A549 (cell line): ENCODE measurements at regions not wholly inside any gene's neighbourhood (a gene's known extent, or its start where the extent isn't known, plus 50 kb on each side); places are given as distances from the start of the nearest gene placed in this dataset.

Experiments
- ATAC-seq, 2 experiments: fragments of 200-7000 bp in 1 of 2; fragments of >200 bp in 1 of 2; cut with Nextera tagmentation in 1 of 2; cut with Tn5 transposase in 1 of 2; 3 replicates each; pipeline versions ENCODE4 v1.8.0 to v1.9.1; 2018 to 2020; ENCODE audit warnings: mild to moderate bottlenecking in 1 of 2, moderate library complexity in 1 of 2
- CTCF ChIA-PET: fragments of 300-600 bp; sonication (Branson Sonifier 250); formaldehyde crosslinking; extraction: SDS; loops from one replicate; lab custom pipeline; 2021; ENCODE audit warnings: antibody characterized with exemption, inconsistent platforms; lab: Yijun Ruan, JAX
- POLR2A ChIA-PET: fragments of 350-600 bp; formaldehyde crosslinking; extraction: SDS; loops from one replicate; lab custom pipeline; 2021; ENCODE audit warnings: antibody characterized with exemption, inconsistent platforms; lab: Yijun Ruan, JAX
- DNase-seq, 2 experiments: peaks; one replicate each; pipeline versions ENCODE4 v3.0.0 to v3.0.0-alpha.2; 2011 to 2016; ENCODE audit warnings: low read depth in 1 of 2, low spot score in 1 of 2
- FAIRE-seq: peaks from 2 replicates; lab custom pipeline; 2011; peaks lifted over from hg19 to GRCh38; lab: Jason Lieb, UNC
- H3K27ac ChIP-seq, 2 experiments: fragments of >200 bp; sonication (Bioruptor Twin); formaldehyde crosslinking; 3 replicates each; pipeline ENCODE4 v1.5.1; 2016 to 2017
- H3K4me1 ChIP-seq: fragments of >200 bp; sonication (Bioruptor Twin); formaldehyde crosslinking; 3 replicates; pipeline ENCODE4 v1.6.1; 2016
- H3K4me2 ChIP-seq: fragments of >200 bp; sonication (Bioruptor Twin); formaldehyde crosslinking; 3 replicates; pipeline ENCODE4 v1.6.1; 2016
- H3K4me3 ChIP-seq: fragments of >200 bp; sonication (Bioruptor Twin); formaldehyde crosslinking; 3 replicates; pipeline ENCODE4 v1.5.1; 2016
- H3K9me3 ChIP-seq: fragments of >200 bp; sonication (Bioruptor Twin); formaldehyde crosslinking; 3 replicates; pipeline ENCODE4 v1.6.1; 2016
- BHLHE40 ChIP-seq: IDR thresholded peaks from 2 replicates; pipeline ENCODE4 v1.6.1; 2012; ENCODE audit warnings: low read depth, low read length, inconsistent platforms
- CEBPB ChIP-seq, 2 experiments: fragments of >200 bp in 1 of 2; sonication (Bioruptor Twin) in 1 of 2; formaldehyde crosslinking in 1 of 2; IDR thresholded peaks; 2 replicates each; pipeline ENCODE4 v1.6.1; 2012 to 2016
- CHD2 ChIP-seq: fragments of 150-350 bp; IDR thresholded peaks from 2 replicates; pipeline ENCODE4 v1.6.1; 2014; ENCODE audit warnings: low read length; ENCODE audit not compliant: partially characterized antibody
- FOSB ChIP-seq: fragments of 250-450 bp; sonication (Bioruptor Pico); IDR thresholded peaks from 2 replicates; pipeline ENCODE4 v1.5.0; 2020; ENCODE audit warnings: mild to moderate bottlenecking, moderate library complexity
- FOSL2 ChIP-seq, 2 experiments: fragments of 450-650 bp in 1 of 2; fragments of >200 bp in 1 of 2; sonication (Bioruptor Twin) in 1 of 2; formaldehyde crosslinking; IDR thresholded peaks; 2 replicates each; pipeline versions ENCODE4 v1.5.0 to v1.6.1; 2016 to 2020; ENCODE audit warnings: mild to moderate bottlenecking in 1 of 2, moderate library complexity in 1 of 2
- FOXS1 ChIP-seq: fragments of 250-450 bp; sonication (Bioruptor Pico); IDR thresholded peaks from 2 replicates; pipeline ENCODE4 v1.5.0; 2020; ENCODE audit warnings: mild to moderate bottlenecking, moderate library complexity
- GATA3 ChIP-seq: IDR thresholded peaks from 2 replicates; pipeline ENCODE4 v1.6.1; 2012; ENCODE audit warnings: borderline replicate concordance
- HOXA7 ChIP-seq: fragments of 250-450 bp; sonication (Bioruptor Pico); IDR thresholded peaks from 2 replicates; pipeline ENCODE4 v1.5.0; 2020; ENCODE audit warnings: mild to moderate bottlenecking, moderate library complexity
- KDM1A ChIP-seq: fragments of 200-600 bp; sonication (generic); IDR thresholded peaks from 2 replicates; pipeline ENCODE4 v1.6.1; 2016; ENCODE audit warnings: low read depth, mild to moderate bottlenecking
- NR3C1 ChIP-seq: fragments of >200 bp; sonication (Bioruptor Twin); formaldehyde crosslinking; IDR thresholded peaks from 3 replicates; pipeline ENCODE4 v1.6.1; 2017
- PHF8 ChIP-seq: fragments of 200-600 bp; sonication (generic); IDR thresholded peaks from 2 replicates; pipeline ENCODE4 v1.6.1; 2016; ENCODE audit warnings: low read depth, mild to moderate bottlenecking, antibody characterized with exemption, moderate library complexity, borderline replicate concordance
- POLR2A ChIP-seq: IDR thresholded peaks from 2 replicates; pipeline ENCODE4 v1.6.1; 2012; ENCODE audit warnings: mild to moderate bottlenecking, low read length
- RFX5 ChIP-seq: fragments of 450-650 bp; IDR thresholded peaks from 2 replicates; pipeline ENCODE4 v1.7.1; 2014; ENCODE audit warnings: antibody characterized with exemption, mild to moderate bottlenecking, moderate library complexity
- SREBF2 ChIP-seq: fragments of 450-650 bp; IDR thresholded peaks from 2 replicates; pipeline ENCODE4 v1.6.1; 2014; ENCODE audit warnings: mild to moderate bottlenecking, moderate library complexity
- ZFP36 ChIP-seq: fragments of 450-650 bp; IDR thresholded peaks from 2 replicates; pipeline ENCODE4 v1.6.1; 2014; ENCODE audit warnings: borderline replicate concordance; ENCODE audit not compliant: partially characterized antibody
- ZNF302 ChIP-seq: fragments of 250-450 bp; sonication (Bioruptor Pico); IDR thresholded peaks from 2 replicates; pipeline ENCODE4 v1.9.0; 2021; ENCODE audit warnings: inconsistent platforms, mild to moderate bottlenecking, moderate library complexity
- WGBS: methylation state at CpG from one replicate; pipeline ENCODE4 v1.1.6; 2017; ENCODE audit errors: missing lambda C conversion rate; 5-methylcytosine and 5-hydroxymethylcytosine counted together
- TF ChIP-seq, protein P1 (sequence below): fragments of 250-450 bp; sonication (Bioruptor Pico); IDR thresholded peaks from 2 replicates; pipeline ENCODE4 v1.5.0; 2021; ENCODE audit warnings: mild to moderate bottlenecking, moderate library complexity, borderline replicate concordance
- TF ChIP-seq, protein P2 (sequence below): fragments of 450-650 bp; IDR thresholded peaks from 2 replicates; pipeline ENCODE4 v1.6.1; 2014; ENCODE audit warnings: antibody characterized with exemption
- TF ChIP-seq, protein P3 (sequence below): fragments of >200 bp; sonication (Bioruptor Twin); formaldehyde crosslinking; IDR thresholded peaks from 3 replicates; pipeline ENCODE4 v1.5.1; 2016
- TF ChIP-seq, protein P4 (sequence below): fragments of 150-350 bp; IDR thresholded peaks from 2 replicates; pipeline ENCODE4 v1.6.1; 2014; ENCODE audit warnings: low read depth, mild to moderate bottlenecking, low read length

DNA sequence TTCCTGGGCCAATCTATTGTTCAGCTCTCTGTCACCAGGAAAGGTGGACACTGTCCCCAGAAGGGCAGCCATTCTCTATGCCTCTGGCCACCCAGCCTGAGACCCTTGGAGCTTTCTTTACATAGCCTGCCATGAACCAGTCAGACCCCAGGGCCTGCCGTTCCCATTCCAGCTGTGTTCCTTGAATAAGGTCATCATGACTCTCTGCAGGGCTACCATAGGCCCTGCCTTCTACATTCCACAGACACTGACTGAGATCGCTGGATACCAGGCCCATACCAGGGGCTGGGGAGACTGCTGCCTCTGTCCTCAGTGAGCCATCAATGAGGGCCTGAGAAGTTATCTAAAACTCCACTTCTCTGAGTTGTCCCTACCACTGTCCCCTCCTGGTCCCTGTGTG is 75.5 kb downstream of the SYNE3 start:
- WGBS: 50% methylated on average over 1 of the region's 2 CpGs
- Histone ChIP-seq H3K4me2 (no peak overlapping the region), H3K4me3 (no peak overlapping the region), H3K9me3 (no peaks in the 10 kb centered on the region), H3K4me1 (no peaks in the 10 kb centered on the region), H3K27ac (no peak overlapping the region)
- DNase-seq (no peak), ATAC-seq (no peak), FAIRE-seq (no peak)
- CTCF ChIA-PET: interaction anchor here (0.7 to 10.9 kb wide), 9 partner anchors 9 to 554 kb away, joined by 3 to 133 read pairs (median 6); no protein-coding TSS in a partner anchor
- POLR2A ChIA-PET: no interaction called here
- TF ChIP-seq PHF8 (no peak), SREBF2 (no peak), HOXA7 (CRISPR knock-in tag) (no peak), FOSL2 (IDR thresholded peaks at IDR 0.05) (no peak), FOSL2 (CRISPR knock-in tag; IDR thresholded peaks at IDR 0.05) (no peak), POLR2A (no peak), KDM1A (no peak), ZFP36 (no peak), FOXS1 (CRISPR knock-in tag) (no peak), CEBPB (IDR thresholded peaks at IDR 0.05) (no peak), NR3C1 (no peak), FOSB (CRISPR knock-in tag) (no peak), RFX5 (no peak)
- TF ChIP-seq, protein P1, sequence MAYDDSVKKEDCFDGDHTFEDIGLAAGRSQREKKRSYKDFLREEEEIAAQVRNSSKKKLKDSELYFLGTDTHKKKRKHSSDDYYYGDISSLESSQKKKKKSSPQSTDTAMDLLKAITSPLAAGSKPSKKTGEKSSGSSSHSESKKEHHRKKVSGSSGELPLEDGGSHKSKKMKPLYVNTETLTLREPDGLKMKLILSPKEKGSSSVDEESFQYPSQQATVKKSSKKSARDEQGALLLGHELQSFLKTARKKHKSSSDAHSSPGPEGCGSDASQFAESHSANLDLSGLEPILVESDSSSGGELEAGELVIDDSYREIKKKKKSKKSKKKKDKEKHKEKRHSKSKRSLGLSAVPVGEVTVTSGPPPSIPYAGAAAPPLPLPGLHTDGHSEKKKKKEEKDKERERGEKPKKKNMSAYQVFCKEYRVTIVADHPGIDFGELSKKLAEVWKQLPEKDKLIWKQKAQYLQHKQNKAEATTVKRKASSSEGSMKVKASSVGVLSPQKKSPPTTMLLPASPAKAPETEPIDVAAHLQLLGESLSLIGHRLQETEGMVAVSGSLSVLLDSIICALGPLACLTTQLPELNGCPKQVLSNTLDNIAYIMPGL (CRISPR knock-in tag): no peak
- TF ChIP-seq, protein P2, sequence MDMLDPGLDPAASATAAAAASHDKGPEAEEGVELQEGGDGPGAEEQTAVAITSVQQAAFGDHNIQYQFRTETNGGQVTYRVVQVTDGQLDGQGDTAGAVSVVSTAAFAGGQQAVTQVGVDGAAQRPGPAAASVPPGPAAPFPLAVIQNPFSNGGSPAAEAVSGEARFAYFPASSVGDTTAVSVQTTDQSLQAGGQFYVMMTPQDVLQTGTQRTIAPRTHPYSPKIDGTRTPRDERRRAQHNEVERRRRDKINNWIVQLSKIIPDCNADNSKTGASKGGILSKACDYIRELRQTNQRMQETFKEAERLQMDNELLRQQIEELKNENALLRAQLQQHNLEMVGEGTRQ: no peak
- TF ChIP-seq, protein P3, sequence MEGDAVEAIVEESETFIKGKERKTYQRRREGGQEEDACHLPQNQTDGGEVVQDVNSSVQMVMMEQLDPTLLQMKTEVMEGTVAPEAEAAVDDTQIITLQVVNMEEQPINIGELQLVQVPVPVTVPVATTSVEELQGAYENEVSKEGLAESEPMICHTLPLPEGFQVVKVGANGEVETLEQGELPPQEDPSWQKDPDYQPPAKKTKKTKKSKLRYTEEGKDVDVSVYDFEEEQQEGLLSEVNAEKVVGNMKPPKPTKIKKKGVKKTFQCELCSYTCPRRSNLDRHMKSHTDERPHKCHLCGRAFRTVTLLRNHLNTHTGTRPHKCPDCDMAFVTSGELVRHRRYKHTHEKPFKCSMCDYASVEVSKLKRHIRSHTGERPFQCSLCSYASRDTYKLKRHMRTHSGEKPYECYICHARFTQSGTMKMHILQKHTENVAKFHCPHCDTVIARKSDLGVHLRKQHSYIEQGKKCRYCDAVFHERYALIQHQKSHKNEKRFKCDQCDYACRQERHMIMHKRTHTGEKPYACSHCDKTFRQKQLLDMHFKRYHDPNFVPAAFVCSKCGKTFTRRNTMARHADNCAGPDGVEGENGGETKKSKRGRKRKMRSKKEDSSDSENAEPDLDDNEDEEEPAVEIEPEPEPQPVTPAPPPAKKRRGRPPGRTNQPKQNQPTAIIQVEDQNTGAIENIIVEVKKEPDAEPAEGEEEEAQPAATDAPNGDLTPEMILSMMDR: no peak

DNA sequence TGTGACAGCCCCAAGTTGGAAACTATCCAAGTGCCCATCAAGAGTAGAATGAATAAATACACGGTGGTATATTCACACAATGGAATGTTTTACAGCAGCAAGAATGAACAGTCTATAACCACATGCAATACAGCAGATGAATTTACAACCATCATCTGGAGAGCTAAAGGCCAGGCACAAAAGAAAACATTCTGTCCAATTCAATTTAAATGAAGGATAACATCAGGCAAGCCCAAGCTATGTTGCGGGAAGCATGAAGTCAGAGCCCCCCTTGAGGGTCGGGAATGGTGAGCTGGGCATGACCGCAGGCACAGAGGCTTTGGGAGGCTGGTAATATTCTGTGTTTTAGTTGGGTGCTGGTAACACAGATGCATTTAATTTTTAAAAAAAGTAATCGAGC is 76.0 kb downstream of the SYNE3 start:
- no peak overlapping the region for H3K4me3 ChIP-seq
- DNase-seq: no peak
- POLR2A ChIA-PET: no interaction called here
- FAIRE-seq: no peak
- no peak for TF ChIP-seq BHLHE40
- TF ChIP-seq GATA3: no peak
- TF ChIP-seq, protein P1 (CRISPR knock-in tag): no peak
- no peak for TF ChIP-seq CHD2
- TF ChIP-seq, protein P4, sequence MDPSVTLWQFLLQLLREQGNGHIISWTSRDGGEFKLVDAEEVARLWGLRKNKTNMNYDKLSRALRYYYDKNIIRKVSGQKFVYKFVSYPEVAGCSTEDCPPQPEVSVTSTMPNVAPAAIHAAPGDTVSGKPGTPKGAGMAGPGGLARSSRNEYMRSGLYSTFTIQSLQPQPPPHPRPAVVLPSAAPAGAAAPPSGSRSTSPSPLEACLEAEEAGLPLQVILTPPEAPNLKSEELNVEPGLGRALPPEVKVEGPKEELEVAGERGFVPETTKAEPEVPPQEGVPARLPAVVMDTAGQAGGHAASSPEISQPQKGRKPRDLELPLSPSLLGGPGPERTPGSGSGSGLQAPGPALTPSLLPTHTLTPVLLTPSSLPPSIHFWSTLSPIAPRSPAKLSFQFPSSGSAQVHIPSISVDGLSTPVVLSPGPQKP: no peak
- no peak for TF ChIP-seq FOSL2 (IDR thresholded peaks at IDR 0.05)
- no peak for TF ChIP-seq FOSL2 (CRISPR knock-in tag; IDR thresholded peaks at IDR 0.05)
- TF ChIP-seq ZNF302 (CRISPR knock-in tag): no peak
- CTCF ChIA-PET: interaction anchor here (0.7 to 10.9 kb wide), 8 partner anchors 8 to 555 kb away, joined by 3 to 133 read pairs (median 6); no protein-coding TSS in a partner anchor
- H3K9me3 ChIP-seq: no peaks in the 10 kb centered on the region
- no peak overlapping the region for H3K27ac ChIP-seq
- no peak overlapping the region for H3K4me2 ChIP-seq
- ATAC-seq: no peak
- no peaks in the 10 kb centered on the region for H3K4me1 ChIP-seq
- 35% methylated on average over 5 of the region's 5 CpGs for WGBS
